SK-N-SH treated with all-trans-retinoic acid at 6 μM for 48 hours (cell line): ENCODE measurements at regions not wholly inside any gene's neighbourhood (a gene's known extent, or its start where the extent isn't known, plus 50 kb on each side); places are given as distances from the start of the nearest gene placed in this dataset.

Experiments
- ATAC-seq: fragments of 200-7000 bp; cut with Tn5 transposase; 3 replicates; pipeline ENCODE4 v1.9.1; 2020; ENCODE audit warnings: mild to moderate bottlenecking, moderate library complexity
- ARNTL ChIP-seq: fragments of 450-650 bp; formaldehyde crosslinking; IDR thresholded peaks from 2 replicates; pipeline ENCODE4 v1.5.0; 2020; ENCODE audit warnings: low read depth, mild to moderate bottlenecking, moderate library complexity, borderline replicate concordance
- BACH2 ChIP-seq: fragments of 250-450 bp; sonication (Bioruptor Pico); IDR thresholded peaks from 2 replicates; pipeline ENCODE4 v1.9.0; 2021; ENCODE audit warnings: mild to moderate bottlenecking, borderline replicate concordance
- ESRRG ChIP-seq: fragments of 250-450 bp; sonication (Bioruptor Pico); IDR thresholded peaks from 2 replicates; pipeline ENCODE4 v1.6.1; 2021; ENCODE audit warnings: mild to moderate bottlenecking
- GLIS3 ChIP-seq: fragments of 250-450 bp; sonication (Bioruptor Pico); IDR thresholded peaks from 2 replicates; pipeline ENCODE4 v1.5.0; 2020; ENCODE audit warnings: mild to moderate bottlenecking, moderate library complexity
- ISL1 ChIP-seq: fragments of 250-450 bp; sonication (Bioruptor Pico); IDR thresholded peaks from 2 replicates; pipeline ENCODE4 v2.1.2; 2022; ENCODE audit warnings: mild to moderate bottlenecking, moderate library complexity
- OSR1 ChIP-seq: fragments of 250-450 bp; sonication (Bioruptor Pico); IDR thresholded peaks from 2 replicates; pipeline ENCODE4 v1.8.0; 2022; ENCODE audit warnings: moderate library complexity, mild to moderate bottlenecking, inconsistent platforms
- PPARA ChIP-seq: fragments of 250-450 bp; sonication (Bioruptor Pico); IDR thresholded peaks from 2 replicates; pipeline ENCODE4 v1.5.0; 2020; ENCODE audit warnings: mild to moderate bottlenecking, borderline replicate concordance
- RARB ChIP-seq: fragments of 250-450 bp; sonication (Bioruptor Pico); IDR thresholded peaks from 2 replicates; pipeline ENCODE4 v1.8.0; 2021; ENCODE audit warnings: mild to moderate bottlenecking, moderate library complexity
- SNAI2 ChIP-seq: fragments of 250-450 bp; sonication (Bioruptor Pico); IDR thresholded peaks from 2 replicates; pipeline ENCODE4 v1.5.0; 2020; ENCODE audit warnings: mild to moderate bottlenecking, moderate library complexity
- TCF4 ChIP-seq: fragments of 250-450 bp; sonication (Bioruptor Pico); IDR thresholded peaks from 2 replicates; pipeline ENCODE4 v1.8.0; 2021; ENCODE audit warnings: mild to moderate bottlenecking, moderate library complexity, borderline replicate concordance
- TOX ChIP-seq: fragments of 250-450 bp; sonication (Bioruptor Pico); IDR thresholded peaks from 2 replicates; pipeline ENCODE4 v1.8.0; 2021; ENCODE audit warnings: mild to moderate bottlenecking, moderate library complexity, borderline replicate concordance
- ZC3H10 ChIP-seq: fragments of 250-450 bp; sonication (Bioruptor Pico); IDR thresholded peaks from 2 replicates; pipeline ENCODE4 v1.5.1; 2021; ENCODE audit warnings: mild to moderate bottlenecking, moderate library complexity
- ZFP3 ChIP-seq: fragments of 250-450 bp; sonication (Bioruptor Pico); IDR thresholded peaks from 2 replicates; pipeline ENCODE4 v1.5.0; 2020; ENCODE audit warnings: mild to moderate bottlenecking, moderate library complexity
- ZFP30 ChIP-seq: fragments of 450-650 bp; formaldehyde crosslinking; IDR thresholded peaks from 2 replicates; pipeline ENCODE4 v1.5.0; 2022; ENCODE audit warnings: mild to moderate bottlenecking, moderate library complexity
- ZNF70 ChIP-seq: fragments of 450-650 bp; formaldehyde crosslinking; IDR thresholded peaks from 2 replicates; pipeline ENCODE4 v1.5.0; 2020; ENCODE audit warnings: mild to moderate bottlenecking, moderate library complexity
- ZNF8 ChIP-seq: fragments of 450-650 bp; formaldehyde crosslinking; IDR thresholded peaks from 2 replicates; pipeline ENCODE4 v1.5.0; 2020; ENCODE audit warnings: mild to moderate bottlenecking, moderate library complexity
- TF ChIP-seq, protein P1 (sequence below): fragments of 250-450 bp; sonication (Bioruptor Pico); IDR thresholded peaks from 2 replicates; pipeline ENCODE4 v1.8.0; 2020; ENCODE audit warnings: mild to moderate bottlenecking, moderate library complexity, borderline replicate concordance
- TF ChIP-seq, protein P2 (sequence below): fragments of 250-450 bp; sonication (Bioruptor Pico); IDR thresholded peaks from 2 replicates; pipeline ENCODE4 v1.8.0; 2021; ENCODE audit warnings: low read depth, mild to moderate bottlenecking, moderate library complexity, borderline replicate concordance
- TF ChIP-seq, protein P3 (sequence below): fragments of 250-450 bp; sonication (Bioruptor Pico); IDR thresholded peaks from 2 replicates; pipeline ENCODE4 v1.5.0; 2020; ENCODE audit warnings: mild to moderate bottlenecking, moderate library complexity
- TF ChIP-seq, protein P4 (sequence below): fragments of 250-450 bp; sonication (Bioruptor Pico); IDR thresholded peaks from 2 replicates; pipeline ENCODE4 v1.5.1; 2020; ENCODE audit warnings: low read depth, mild to moderate bottlenecking, moderate library complexity
- TF ChIP-seq, protein P5 (sequence below): fragments of 250-450 bp; sonication (Bioruptor Pico); IDR thresholded peaks from 2 replicates; pipeline ENCODE4 v1.5.1; 2021; ENCODE audit warnings: mild to moderate bottlenecking, moderate library complexity

DNA sequence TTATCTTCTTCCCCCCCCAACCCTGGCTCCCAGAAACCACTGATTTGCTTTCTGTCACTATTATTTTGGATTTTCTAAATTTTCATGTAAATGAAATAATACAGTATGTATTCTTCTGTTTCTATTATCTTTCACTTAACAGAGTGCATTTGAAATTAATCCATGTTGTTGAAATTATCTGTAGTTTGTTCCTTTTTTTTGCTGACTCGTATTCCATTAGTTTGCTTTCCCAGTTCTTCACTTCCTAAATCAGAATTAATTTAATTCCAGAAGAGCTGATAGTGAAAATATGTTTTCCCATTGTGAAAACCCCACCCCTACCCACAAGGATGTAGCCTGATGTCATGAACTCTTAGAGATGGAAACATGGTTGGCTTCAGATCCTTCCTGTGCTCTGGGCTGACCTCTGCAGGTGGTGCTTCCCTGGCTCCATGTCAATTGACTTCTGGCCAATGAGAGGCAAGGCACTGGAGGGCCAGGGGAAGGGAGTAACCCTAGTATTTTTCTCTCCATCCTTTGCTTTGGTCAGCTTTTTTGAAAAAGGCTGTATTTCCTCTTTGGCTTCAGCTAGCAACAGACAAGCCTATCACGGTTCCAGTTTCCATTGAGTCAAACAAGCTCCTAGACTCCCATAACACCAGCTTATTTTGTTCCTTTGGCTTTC lies 244.4 kb upstream of the HSF2 start:
- TF ChIP-seq ESRRG (CRISPR knock-in tag) (no peak), RARB (CRISPR knock-in tag) (no peak), ISL1 (CRISPR knock-in tag) (no peak), ZFP3 (no peak), PPARA (CRISPR knock-in tag) (no peak), ZC3H10 (CRISPR knock-in tag) (no peak), TOX (CRISPR knock-in tag) (no peak), ZNF70 (CRISPR knock-in tag) (no peak), TCF4 (CRISPR knock-in tag) (no peak), ZFP30 (CRISPR knock-in tag) (no peak), OSR1 (no peak), SNAI2 (CRISPR knock-in tag) (no peak), GLIS3 (CRISPR knock-in tag) (no peak)
- TF ChIP-seq, protein P1, sequence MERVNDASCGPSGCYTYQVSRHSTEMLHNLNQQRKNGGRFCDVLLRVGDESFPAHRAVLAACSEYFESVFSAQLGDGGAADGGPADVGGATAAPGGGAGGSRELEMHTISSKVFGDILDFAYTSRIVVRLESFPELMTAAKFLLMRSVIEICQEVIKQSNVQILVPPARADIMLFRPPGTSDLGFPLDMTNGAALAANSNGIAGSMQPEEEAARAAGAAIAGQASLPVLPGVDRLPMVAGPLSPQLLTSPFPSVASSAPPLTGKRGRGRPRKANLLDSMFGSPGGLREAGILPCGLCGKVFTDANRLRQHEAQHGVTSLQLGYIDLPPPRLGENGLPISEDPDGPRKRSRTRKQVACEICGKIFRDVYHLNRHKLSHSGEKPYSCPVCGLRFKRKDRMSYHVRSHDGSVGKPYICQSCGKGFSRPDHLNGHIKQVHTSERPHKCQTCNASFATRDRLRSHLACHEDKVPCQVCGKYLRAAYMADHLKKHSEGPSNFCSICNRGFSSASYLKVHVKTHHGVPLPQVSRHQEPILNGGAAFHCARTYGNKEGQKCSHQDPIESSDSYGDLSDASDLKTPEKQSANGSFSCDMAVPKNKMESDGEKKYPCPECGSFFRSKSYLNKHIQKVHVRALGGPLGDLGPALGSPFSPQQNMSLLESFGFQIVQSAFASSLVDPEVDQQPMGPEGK (CRISPR knock-in tag): no peak
- TF ChIP-seq, protein P2, sequence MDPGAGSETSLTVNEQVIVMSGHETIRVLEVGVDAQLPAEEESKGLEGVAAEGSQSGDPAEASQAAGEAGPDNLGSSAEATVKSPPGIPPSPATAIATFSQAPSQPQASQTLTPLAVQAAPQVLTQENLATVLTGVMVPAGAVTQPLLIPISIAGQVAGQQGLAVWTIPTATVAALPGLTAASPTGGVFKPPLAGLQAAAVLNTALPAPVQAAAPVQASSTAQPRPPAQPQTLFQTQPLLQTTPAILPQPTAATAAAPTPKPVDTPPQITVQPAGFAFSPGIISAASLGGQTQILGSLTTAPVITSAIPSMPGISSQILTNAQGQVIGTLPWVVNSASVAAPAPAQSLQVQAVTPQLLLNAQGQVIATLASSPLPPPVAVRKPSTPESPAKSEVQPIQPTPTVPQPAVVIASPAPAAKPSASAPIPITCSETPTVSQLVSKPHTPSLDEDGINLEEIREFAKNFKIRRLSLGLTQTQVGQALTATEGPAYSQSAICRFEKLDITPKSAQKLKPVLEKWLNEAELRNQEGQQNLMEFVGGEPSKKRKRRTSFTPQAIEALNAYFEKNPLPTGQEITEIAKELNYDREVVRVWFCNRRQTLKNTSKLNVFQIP (CRISPR knock-in tag): no peak
- TF ChIP-seq, protein P3, sequence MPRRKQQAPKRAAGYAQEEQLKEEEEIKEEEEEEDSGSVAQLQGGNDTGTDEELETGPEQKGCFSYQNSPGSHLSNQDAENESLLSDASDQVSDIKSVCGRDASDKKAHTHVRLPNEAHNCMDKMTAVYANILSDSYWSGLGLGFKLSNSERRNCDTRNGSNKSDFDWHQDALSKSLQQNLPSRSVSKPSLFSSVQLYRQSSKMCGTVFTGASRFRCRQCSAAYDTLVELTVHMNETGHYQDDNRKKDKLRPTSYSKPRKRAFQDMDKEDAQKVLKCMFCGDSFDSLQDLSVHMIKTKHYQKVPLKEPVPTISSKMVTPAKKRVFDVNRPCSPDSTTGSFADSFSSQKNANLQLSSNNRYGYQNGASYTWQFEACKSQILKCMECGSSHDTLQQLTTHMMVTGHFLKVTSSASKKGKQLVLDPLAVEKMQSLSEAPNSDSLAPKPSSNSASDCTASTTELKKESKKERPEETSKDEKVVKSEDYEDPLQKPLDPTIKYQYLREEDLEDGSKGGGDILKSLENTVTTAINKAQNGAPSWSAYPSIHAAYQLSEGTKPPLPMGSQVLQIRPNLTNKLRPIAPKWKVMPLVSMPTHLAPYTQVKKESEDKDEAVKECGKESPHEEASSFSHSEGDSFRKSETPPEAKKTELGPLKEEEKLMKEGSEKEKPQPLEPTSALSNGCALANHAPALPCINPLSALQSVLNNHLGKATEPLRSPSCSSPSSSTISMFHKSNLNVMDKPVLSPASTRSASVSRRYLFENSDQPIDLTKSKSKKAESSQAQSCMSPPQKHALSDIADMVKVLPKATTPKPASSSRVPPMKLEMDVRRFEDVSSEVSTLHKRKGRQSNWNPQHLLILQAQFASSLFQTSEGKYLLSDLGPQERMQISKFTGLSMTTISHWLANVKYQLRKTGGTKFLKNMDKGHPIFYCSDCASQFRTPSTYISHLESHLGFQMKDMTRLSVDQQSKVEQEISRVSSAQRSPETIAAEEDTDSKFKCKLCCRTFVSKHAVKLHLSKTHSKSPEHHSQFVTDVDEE (CRISPR knock-in tag): no peak
- TF ChIP-seq, protein P4, sequence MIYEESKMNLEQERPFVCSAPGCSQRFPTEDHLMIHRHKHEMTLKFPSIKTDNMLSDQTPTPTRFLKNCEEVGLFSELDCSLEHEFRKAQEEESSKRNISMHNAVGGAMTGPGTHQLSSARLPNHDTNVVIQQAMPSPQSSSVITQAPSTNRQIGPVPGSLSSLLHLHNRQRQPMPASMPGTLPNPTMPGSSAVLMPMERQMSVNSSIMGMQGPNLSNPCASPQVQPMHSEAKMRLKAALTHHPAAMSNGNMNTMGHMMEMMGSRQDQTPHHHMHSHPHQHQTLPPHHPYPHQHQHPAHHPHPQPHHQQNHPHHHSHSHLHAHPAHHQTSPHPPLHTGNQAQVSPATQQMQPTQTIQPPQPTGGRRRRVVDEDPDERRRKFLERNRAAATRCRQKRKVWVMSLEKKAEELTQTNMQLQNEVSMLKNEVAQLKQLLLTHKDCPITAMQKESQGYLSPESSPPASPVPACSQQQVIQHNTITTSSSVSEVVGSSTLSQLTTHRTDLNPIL: no peak
- TF ChIP-seq, protein P5, sequence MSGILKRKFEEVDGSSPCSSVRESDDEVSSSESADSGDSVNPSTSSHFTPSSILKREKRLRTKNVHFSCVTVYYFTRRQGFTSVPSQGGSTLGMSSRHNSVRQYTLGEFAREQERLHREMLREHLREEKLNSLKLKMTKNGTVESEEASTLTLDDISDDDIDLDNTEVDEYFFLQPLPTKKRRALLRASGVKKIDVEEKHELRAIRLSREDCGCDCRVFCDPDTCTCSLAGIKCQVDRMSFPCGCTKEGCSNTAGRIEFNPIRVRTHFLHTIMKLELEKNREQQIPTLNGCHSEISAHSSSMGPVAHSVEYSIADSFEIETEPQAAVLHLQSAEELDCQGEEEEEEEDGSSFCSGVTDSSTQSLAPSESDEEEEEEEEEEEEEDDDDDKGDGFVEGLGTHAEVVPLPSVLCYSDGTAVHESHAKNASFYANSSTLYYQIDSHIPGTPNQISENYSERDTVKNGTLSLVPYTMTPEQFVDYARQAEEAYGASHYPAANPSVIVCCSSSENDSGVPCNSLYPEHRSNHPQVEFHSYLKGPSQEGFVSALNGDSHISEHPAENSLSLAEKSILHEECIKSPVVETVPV (CRISPR knock-in tag): no peak

DNA sequence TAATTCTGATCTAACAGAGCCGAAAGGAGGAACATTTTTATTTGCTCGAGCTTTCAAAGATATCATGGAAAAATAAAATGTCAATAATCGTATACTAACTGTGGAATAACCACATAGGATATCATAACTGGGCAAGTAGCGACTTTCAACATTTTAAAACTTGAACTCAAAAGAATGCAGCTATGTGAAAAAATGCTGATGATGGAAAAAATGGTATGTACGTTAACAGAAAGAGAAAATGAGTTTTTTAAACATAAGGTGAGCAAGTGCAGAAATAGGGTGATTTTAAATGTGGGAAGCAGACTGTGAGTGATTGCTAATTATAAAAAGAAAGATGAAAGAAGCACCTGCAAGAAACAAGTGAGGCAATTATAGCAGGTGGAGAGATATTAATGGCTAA lies 238.3 kb upstream of the HSF2 start:
- TF ChIP-seq ARNTL (CRISPR knock-in tag) (no peak), ZNF8 (CRISPR knock-in tag) (no peak), GLIS3 (CRISPR knock-in tag) (no peak), ESRRG (CRISPR knock-in tag) (no peak), PPARA (CRISPR knock-in tag) (no peak), TOX (CRISPR knock-in tag) (no peak), ZFP30 (CRISPR knock-in tag) (no peak), BACH2 (no peak), ZNF70 (CRISPR knock-in tag) (no peak), RARB (CRISPR knock-in tag) (no peak)
- TF ChIP-seq, protein P4: no peak
- TF ChIP-seq, protein P5 (CRISPR knock-in tag): no peak
- TF ChIP-seq, protein P2 (CRISPR knock-in tag): no peak
- no peak for ATAC-seq

More for the DNA sequence above, 244.4 kb upstream of the HSF2 start:
- no peak for ATAC-seq
